OCI-LY1 (cell line): ENCODE measurements at regions not wholly inside any gene's neighbourhood (a gene's known extent, or its start where the extent isn't known, plus 50 kb on each side); places are given as distances from the start of the nearest gene placed in this dataset.

ENCODE experiments used
- EZH2 ChIP-seq: fragments of 200-600 bp; sonication (generic), shearing (Covaris generic); IDR thresholded peaks from 2 replicates; pipeline ENCODE4 v1.8.0; 2017; ENCODE audit warnings: borderline replicate concordance, mixed run types, mild to moderate bottlenecking, antibody characterized with exemption, low read length, moderate library complexity, mixed read lengths
- TF ChIP-seq, protein P1 (sequence below): fragments of 200-600 bp; sonication (generic), shearing (Covaris generic); IDR thresholded peaks from 2 replicates; pipeline ENCODE4 v1.5.1; 2017; ENCODE audit warnings: mild to moderate bottlenecking, antibody characterized with exemption, low read length, moderate library complexity, mixed read lengths

- TF ChIP-seq, protein P1, sequence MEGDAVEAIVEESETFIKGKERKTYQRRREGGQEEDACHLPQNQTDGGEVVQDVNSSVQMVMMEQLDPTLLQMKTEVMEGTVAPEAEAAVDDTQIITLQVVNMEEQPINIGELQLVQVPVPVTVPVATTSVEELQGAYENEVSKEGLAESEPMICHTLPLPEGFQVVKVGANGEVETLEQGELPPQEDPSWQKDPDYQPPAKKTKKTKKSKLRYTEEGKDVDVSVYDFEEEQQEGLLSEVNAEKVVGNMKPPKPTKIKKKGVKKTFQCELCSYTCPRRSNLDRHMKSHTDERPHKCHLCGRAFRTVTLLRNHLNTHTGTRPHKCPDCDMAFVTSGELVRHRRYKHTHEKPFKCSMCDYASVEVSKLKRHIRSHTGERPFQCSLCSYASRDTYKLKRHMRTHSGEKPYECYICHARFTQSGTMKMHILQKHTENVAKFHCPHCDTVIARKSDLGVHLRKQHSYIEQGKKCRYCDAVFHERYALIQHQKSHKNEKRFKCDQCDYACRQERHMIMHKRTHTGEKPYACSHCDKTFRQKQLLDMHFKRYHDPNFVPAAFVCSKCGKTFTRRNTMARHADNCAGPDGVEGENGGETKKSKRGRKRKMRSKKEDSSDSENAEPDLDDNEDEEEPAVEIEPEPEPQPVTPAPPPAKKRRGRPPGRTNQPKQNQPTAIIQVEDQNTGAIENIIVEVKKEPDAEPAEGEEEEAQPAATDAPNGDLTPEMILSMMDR, result no peak
- TF ChIP-seq EZH2, result no peak
Observed at GRCh38 chr22:19576460-19577421, 52.5 kb upstream of the CLDN5 start.
